CD4-positive, alpha-beta memory T cell (primary cell): ENCODE measurements at regions not wholly inside any gene's neighbourhood (a gene's known extent, or its start where the extent isn't known, plus 50 kb on each side); places are given as distances from the start of the nearest gene placed in this dataset.
"Not testable (repeated sequence)": the region's sequence is repeated elsewhere in the genome, so short reads cannot be mapped to it uniquely, and the experiment has no call there.

ENCODE experiments used
- CTCF ChIA-PET: fragments of 350-600 bp; sonication (Branson Sonifier 250); formaldehyde crosslinking; loops from one replicate; lab custom pipeline; 2021; ENCODE audit warnings: inconsistent platforms; ENCODE audit not compliant: partially characterized antibody; lab: Charles Lee
- POLR2A ChIA-PET: fragments of 350-600 bp; sonication (Branson Sonifier 250); formaldehyde crosslinking; loops from one replicate; lab custom pipeline; 2021; ENCODE audit not compliant: partially characterized antibody; lab: Charles Lee
- DNase-seq, 5 donors: peaks; one replicate each; pipeline versions ENCODE4 v3.0.0 to v3.0.0-alpha.2; 2020 to 2022; ENCODE audit warnings: mixed read lengths in 1 of 5
- H3K27ac ChIP-seq: one replicate; pipeline ENCODE4 v1.7.0; 2013; ENCODE audit warnings: low read depth, low read length
- H3K27me3 ChIP-seq: 2 replicates; pipeline ENCODE4 v1.7.0; 2013; ENCODE audit warnings: mild to moderate bottlenecking, low read length, moderate library complexity; ENCODE audit not compliant: insufficient read depth
- H3K36me3 ChIP-seq: 2 replicates; pipeline ENCODE4 v1.7.0; 2013; ENCODE audit warnings: mild to moderate bottlenecking, low read length, moderate library complexity; ENCODE audit not compliant: insufficient read depth
- H3K4me1 ChIP-seq: 2 replicates; pipeline ENCODE4 v1.7.0; 2013; ENCODE audit warnings: mild to moderate bottlenecking, low read length, moderate library complexity; ENCODE audit not compliant: insufficient read depth
- H3K4me3 ChIP-seq, 2 donors: one replicate each; pipeline ENCODE4 v1.7.0; 2013; ENCODE audit warnings: low read length in 2 of 2, mild to moderate bottlenecking in 1 of 2
- H3K9me3 ChIP-seq, 2 donors: one replicate each; pipeline ENCODE4 v1.7.0; 2013; ENCODE audit warnings: low read length in 2 of 2, control low read depth in 1 of 2; ENCODE audit not compliant: control insufficient read depth in 1 of 2
- H3K27ac Mint-ChIP-seq, 7 donors: one replicate each; pipeline ENCODE4 v1.8.0; 2020 to 2021; ENCODE audit warnings: mixed read lengths in 7 of 7, mild to moderate bottlenecking in 6 of 7, inconsistent platforms in 3 of 7, moderate library complexity in 3 of 7
- H3K27me3 Mint-ChIP-seq, 2 donors: one replicate each; pipeline ENCODE4 v1.8.0; 2020 to 2021; ENCODE audit warnings: mixed read lengths in 2 of 2
- H3K36me3 Mint-ChIP-seq, 2 donors: one replicate each; pipeline ENCODE4 v1.8.0; 2020 to 2021; ENCODE audit warnings: mixed read lengths in 2 of 2, inconsistent platforms in 1 of 2, mild to moderate bottlenecking in 1 of 2
- H3K4me1 Mint-ChIP-seq, 4 donors: one replicate each; pipeline ENCODE4 v1.8.0; 2020 to 2021; ENCODE audit warnings: mixed read lengths in 4 of 4, mild to moderate bottlenecking in 1 of 4
- H3K4me3 Mint-ChIP-seq, 8 donors: one replicate each; pipeline ENCODE4 v1.8.0; 2020 to 2021; ENCODE audit warnings: mixed read lengths in 8 of 8, mild to moderate bottlenecking in 7 of 8, moderate library complexity in 6 of 8, inconsistent platforms in 3 of 8
- H3K9me3 Mint-ChIP-seq, 8 donors: one replicate each; pipeline ENCODE4 v1.8.0; 2020 to 2021; ENCODE audit warnings: mixed read lengths in 8 of 8, mild to moderate bottlenecking in 5 of 8, inconsistent platforms in 3 of 8, moderate library complexity in 1 of 8
- intact Hi-C: fragments of 100-400 bp; cut with micrococcal nuclease; formaldehyde crosslinking; loops from one replicate; pipeline ENCODE4 v1.15.1; 2023

GRCh38 chr21:35468991-35469390 is 419.9 kb upstream of the RUNX1 start:
- Mint-ChIP-seq H3K4me3 (no peak overlapping the region), H3K27me3 (peaks cover 1 to 14% of the 10 kb centered on the region in 2 donors), H3K36me3 (no peaks in the 10 kb centered on the region), H3K27ac (no peak overlapping the region), H3K4me1 (no peaks in the 10 kb centered on the region), H3K9me3 (peaks cover 0 to 10% (median 3%) of the 10 kb centered on the region in 8 donors)
- DNase-seq, result no peak
- no peak overlapping the region for H3K4me3 ChIP-seq
- no peaks in the 10 kb centered on the region for H3K9me3 ChIP-seq
- H3K36me3 ChIP-seq, result no peaks in the 10 kb centered on the region
- ChIA-PET POLR2A (no interaction called here), CTCF (no interaction called here)
- H3K27me3 ChIP-seq, result no peaks in the 10 kb centered on the region
- H3K4me1 ChIP-seq, result no peaks in the 10 kb centered on the region
- H3K27ac ChIP-seq, result no peak overlapping the region
- intact Hi-C loops, result no loop called here

DNA sequence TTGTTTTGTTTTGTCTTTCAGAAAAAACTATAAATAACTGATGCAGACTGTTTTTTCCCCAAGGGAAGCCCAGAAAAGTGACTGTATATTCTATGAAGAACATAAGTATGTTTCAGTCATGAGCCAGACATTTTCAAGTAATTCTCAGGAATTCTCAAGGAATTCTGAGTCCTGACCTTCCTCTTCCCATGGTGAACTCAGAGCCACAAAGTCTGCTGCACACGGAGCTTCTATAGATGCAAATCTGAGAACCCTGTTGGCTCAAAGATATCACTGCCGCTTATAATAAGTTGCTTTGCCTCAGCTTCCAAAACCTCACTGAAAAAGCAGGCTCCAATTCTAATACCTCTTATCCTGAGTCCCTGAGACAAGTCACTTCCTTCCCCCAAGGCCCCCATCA is 418.5 kb upstream of the RUNX1 start:
- no peak for DNase-seq
- H3K36me3 ChIP-seq, result no peaks in the 10 kb centered on the region
- no peaks in the 10 kb centered on the region for H3K27me3 ChIP-seq
- Mint-ChIP-seq H3K4me3 (no peak overlapping the region), H3K27me3 (peaks cover 0 to 13% of the 10 kb centered on the region in 2 donors), H3K9me3 (peaks cover 0 to 10% (median 3%) of the 10 kb centered on the region in 8 donors), H3K4me1 (no peaks in the 10 kb centered on the region), H3K27ac (no peak overlapping the region), H3K36me3 (no peaks in the 10 kb centered on the region)
- no peak overlapping the region for H3K4me3 ChIP-seq
- POLR2A ChIA-PET, result no interaction called here
- intact Hi-C loops, result no loop called here
- no peaks in the 10 kb centered on the region for H3K9me3 ChIP-seq
- CTCF ChIA-PET, result no interaction called here
- H3K4me1 ChIP-seq, result no peaks in the 10 kb centered on the region
- H3K27ac ChIP-seq, result no peak overlapping the region

DNA sequence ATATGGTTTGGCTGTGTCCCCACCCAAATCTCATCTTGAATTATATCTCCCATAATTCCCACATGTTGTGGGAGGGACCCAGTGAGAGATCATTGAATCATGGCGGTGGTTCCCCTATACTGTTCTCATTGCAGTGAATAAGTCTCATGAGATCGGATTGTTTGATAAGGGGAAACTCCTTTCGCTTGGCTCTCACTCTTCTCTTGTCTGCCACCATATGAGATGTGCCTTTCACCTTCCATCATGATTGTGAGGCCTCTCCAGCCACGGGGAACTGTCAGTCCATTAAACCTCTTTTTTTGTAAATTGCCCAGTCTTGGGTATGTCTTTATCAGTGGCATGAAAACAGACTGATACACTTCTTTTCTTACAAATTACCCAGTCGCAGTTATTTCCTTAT is 417.6 kb upstream of the RUNX1 start:
- H3K9me3 ChIP-seq, DNase-seq, H3K9me3 Mint-ChIP-seq, H3K4me3 Mint-ChIP-seq, H3K4me1 Mint-ChIP-seq, POLR2A ChIA-PET, H3K4me1 ChIP-seq, H3K27ac Mint-ChIP-seq, H3K27me3 ChIP-seq, CTCF ChIA-PET, H3K27ac ChIP-seq, H3K36me3 ChIP-seq, H3K4me3 ChIP-seq, intact Hi-C loops, H3K36me3 Mint-ChIP-seq: not testable (repeated sequence)
- peaks cover 0 to 13% of the 10 kb centered on the region in 2 donors for H3K27me3 Mint-ChIP-seq

DNA sequence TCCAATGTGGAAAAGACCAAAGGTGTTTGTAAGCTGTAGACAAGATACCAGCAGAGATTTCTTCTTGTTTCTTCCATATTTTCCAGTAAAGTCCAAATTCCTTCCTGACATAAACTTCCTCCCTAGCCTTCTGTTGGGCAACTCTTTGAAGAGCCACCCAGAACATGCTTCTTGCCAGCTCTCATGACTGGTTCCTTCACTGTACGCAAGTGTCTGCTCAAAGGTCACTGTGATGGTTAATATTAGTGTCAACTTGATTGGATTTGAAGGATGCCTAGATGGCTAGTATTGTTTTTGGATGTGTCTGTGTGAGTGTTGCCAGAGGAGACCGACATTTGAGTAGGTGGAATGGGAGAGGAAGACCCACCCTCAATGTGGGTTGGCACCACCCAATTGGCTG is 416.6 kb upstream of the RUNX1 start:
- H3K27ac Mint-ChIP-seq, result no peak overlapping the region
- Histone ChIP-seq H3K27ac (no peak overlapping the region), H3K27me3 (no peaks in the 10 kb centered on the region), H3K4me3 (no peak overlapping the region), H3K36me3 (no peaks in the 10 kb centered on the region), H3K9me3 (no peaks in the 10 kb centered on the region), H3K4me1 (no peaks in the 10 kb centered on the region)
- H3K4me3 Mint-ChIP-seq, result no peak overlapping the region
- DNase-seq, result no peak
- no peaks in the 10 kb centered on the region for H3K4me1 Mint-ChIP-seq
- CTCF ChIA-PET, result no interaction called here
- H3K9me3 Mint-ChIP-seq, result peaks cover 0 to 10% (median 3%) of the 10 kb centered on the region in 8 donors
- intact Hi-C loops, result no loop called here
- H3K27me3 Mint-ChIP-seq, result peaks cover 0 to 9% of the 10 kb centered on the region in 2 donors
- POLR2A ChIA-PET, result no interaction called here
- no peaks in the 10 kb centered on the region for H3K36me3 Mint-ChIP-seq

- Histone ChIP-seq H3K4me1 (no peaks in the 10 kb centered on the region), H3K9me3 (no peaks in the 10 kb centered on the region), H3K27me3 (no peaks in the 10 kb centered on the region), H3K27ac (no peak overlapping the region), H3K4me3 (no peak overlapping the region), H3K36me3 (no peaks in the 10 kb centered on the region)
- Mint-ChIP-seq H3K4me1 (no peaks in the 10 kb centered on the region), H3K36me3 (no peaks in the 10 kb centered on the region), H3K27me3 (peaks cover 0 to 5% of the 10 kb centered on the region in 2 donors), H3K9me3 (peaks cover 0 to 7% (median under 1%) of the 10 kb centered on the region in 8 donors), H3K27ac (no peak overlapping the region), H3K4me3 (no peak overlapping the region)
- ChIA-PET POLR2A (no interaction called here), CTCF (no interaction called here)
- intact Hi-C loops, result no loop called here
- DNase-seq, result no peak
Observed at GRCh38 chr21:35461700-35462099, 412.6 kb upstream of the RUNX1 start.

DNA sequence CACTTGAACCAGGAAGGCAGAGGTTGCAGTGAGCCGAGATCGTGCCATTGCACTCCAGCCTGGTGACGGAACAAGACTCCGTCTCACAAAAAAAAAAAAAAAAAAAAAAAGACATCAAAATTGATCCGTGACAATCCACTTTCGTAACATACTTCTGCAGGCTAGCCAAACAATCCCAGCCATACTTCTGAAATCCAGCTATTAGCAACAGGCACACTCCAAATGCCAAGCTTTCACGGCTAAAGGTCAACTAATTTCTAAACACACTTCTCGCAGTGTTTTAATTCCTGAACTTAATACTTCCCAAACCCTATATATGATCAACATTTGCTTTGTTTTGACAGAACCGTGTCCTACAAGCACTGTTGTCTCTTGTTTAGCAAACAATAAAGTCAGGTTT is 411.3 kb upstream of the RUNX1 start:
- no peaks in the 10 kb centered on the region for H3K36me3 ChIP-seq
- no peak overlapping the region for H3K27ac ChIP-seq
- H3K9me3 Mint-ChIP-seq, result no peaks in the 10 kb centered on the region
- H3K27me3 ChIP-seq, result no peaks in the 10 kb centered on the region
- intact Hi-C loops, result no loop called here
- no peaks in the 10 kb centered on the region for H3K4me1 Mint-ChIP-seq
- H3K9me3 ChIP-seq, result no peaks in the 10 kb centered on the region
- no peaks in the 10 kb centered on the region for H3K4me1 ChIP-seq
- no peak overlapping the region for H3K4me3 Mint-ChIP-seq
- no peak overlapping the region for H3K4me3 ChIP-seq
- H3K27ac Mint-ChIP-seq, result no peak overlapping the region
- CTCF ChIA-PET, result interaction anchor here (0.7 kb wide), 2 partner anchors 12 to 280 kb away, joined by 3 read pairs; no protein-coding TSS in a partner anchor
- DNase-seq, result no peak
- H3K27me3 Mint-ChIP-seq, result peaks cover 0 to 5% of the 10 kb centered on the region in 2 donors
- POLR2A ChIA-PET, result interaction anchor here (1.8 kb wide), 1 partner anchor 15 kb away, joined by 4 read pairs; no protein-coding TSS in a partner anchor
- H3K36me3 Mint-ChIP-seq, result no peaks in the 10 kb centered on the region

GRCh38 chr21:35458405-35458804 is 409.3 kb upstream of the RUNX1 start:
- no peaks in the 10 kb centered on the region for H3K9me3 Mint-ChIP-seq
- peaks cover 0 to 5% of the 10 kb centered on the region in 2 donors for H3K27me3 Mint-ChIP-seq
- H3K27ac Mint-ChIP-seq, result no peak overlapping the region
- CTCF ChIA-PET, result no interaction called here
- Histone ChIP-seq H3K27ac (no peak overlapping the region), H3K4me1 (no peaks in the 10 kb centered on the region), H3K36me3 (no peaks in the 10 kb centered on the region), H3K4me3 (no peak overlapping the region), H3K9me3 (no peaks in the 10 kb centered on the region), H3K27me3 (no peaks in the 10 kb centered on the region)
- intact Hi-C loops, result no loop called here
- H3K36me3 Mint-ChIP-seq, result no peaks in the 10 kb centered on the region
- POLR2A ChIA-PET, result no interaction called here
- H3K4me1 Mint-ChIP-seq, result no peaks in the 10 kb centered on the region
- no peak for DNase-seq
- H3K4me3 Mint-ChIP-seq, result no peak overlapping the region
